Epithelial cell of proximal tubule (primary cell): ENCODE measurements at regions not wholly inside any gene's neighbourhood (a gene's known extent, or its start where the extent isn't known, plus 50 kb on each side); places are given as distances from the start of the nearest gene placed in this dataset.
A peak's percentile ranks its signal among the peaks of the same experiment; 100 is the strongest.

Source experiments
- DNase-seq: peaks from one replicate; pipeline ENCODE4 v3.0.0-alpha.2; 2011; ENCODE audit warnings: low read depth
- H3K4me3 ChIP-seq: 2 replicates; pipeline ENCODE4 v1.5.1; 2011; ENCODE audit warnings: low read depth, mild to moderate bottlenecking, low read length
- TF ChIP-seq, protein P1 (sequence below): conservative IDR thresholded peaks from 2 replicates; pipeline ENCODE4 v1.5.1; 2012; ENCODE audit warnings: low read depth, mild to moderate bottlenecking, low read length

DNA sequence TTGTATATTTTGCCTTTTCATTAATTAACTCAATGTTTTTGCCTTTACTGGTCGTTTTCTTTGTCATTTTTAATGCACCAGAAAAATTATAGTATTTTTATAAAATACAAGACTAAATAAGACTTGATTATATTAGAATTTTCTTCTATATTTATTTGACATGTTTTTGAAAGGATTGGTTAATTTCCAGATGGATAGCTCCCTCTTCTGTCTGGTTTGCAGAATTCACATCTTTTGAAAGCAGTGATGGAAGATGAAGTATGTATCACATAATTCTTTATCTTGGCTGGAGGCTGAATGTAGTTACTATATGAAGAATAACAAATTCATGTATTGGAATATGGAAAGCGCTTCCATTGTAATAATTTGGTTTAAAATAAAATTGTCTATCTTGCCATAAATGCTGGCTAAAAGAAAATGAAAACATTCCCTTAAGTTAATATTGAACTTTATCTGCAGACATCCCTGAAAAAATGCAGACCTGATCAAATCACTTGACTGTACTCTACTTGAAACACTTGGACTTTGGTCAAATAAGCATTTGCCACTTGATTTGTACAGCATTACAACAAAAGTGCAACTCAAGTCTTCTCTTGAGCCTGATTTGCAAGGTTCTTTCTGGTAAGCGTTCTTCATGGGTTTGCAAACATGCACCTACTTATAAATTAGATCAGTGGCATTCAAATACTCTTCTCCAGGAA is 86.3 kb upstream of the EFEMP1 start:
- DNase-seq = no peak
- TF ChIP-seq, protein P1, sequence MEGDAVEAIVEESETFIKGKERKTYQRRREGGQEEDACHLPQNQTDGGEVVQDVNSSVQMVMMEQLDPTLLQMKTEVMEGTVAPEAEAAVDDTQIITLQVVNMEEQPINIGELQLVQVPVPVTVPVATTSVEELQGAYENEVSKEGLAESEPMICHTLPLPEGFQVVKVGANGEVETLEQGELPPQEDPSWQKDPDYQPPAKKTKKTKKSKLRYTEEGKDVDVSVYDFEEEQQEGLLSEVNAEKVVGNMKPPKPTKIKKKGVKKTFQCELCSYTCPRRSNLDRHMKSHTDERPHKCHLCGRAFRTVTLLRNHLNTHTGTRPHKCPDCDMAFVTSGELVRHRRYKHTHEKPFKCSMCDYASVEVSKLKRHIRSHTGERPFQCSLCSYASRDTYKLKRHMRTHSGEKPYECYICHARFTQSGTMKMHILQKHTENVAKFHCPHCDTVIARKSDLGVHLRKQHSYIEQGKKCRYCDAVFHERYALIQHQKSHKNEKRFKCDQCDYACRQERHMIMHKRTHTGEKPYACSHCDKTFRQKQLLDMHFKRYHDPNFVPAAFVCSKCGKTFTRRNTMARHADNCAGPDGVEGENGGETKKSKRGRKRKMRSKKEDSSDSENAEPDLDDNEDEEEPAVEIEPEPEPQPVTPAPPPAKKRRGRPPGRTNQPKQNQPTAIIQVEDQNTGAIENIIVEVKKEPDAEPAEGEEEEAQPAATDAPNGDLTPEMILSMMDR = peak; percentile 72
- H3K4me3 ChIP-seq = no peak overlapping the region

DNA sequence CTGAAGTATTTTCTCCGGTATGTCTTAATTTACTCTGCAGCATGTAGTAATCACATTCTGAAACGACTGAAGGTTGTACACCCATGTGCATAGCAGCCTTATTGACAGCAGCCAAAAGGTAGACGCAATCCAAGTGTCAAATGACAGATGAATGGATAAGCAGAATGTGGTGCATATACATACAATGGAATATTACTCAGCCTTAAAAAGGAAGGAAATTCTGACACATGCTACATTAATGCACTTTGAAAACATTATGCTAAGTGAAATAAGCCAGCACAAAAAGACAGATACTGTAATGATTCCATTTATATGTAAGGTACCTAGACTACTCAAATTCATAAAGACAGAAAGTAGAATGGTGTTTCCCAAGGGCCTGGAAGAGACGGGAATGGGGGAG is 88.0 kb upstream of the EFEMP1 start:
- no peak overlapping the region for H3K4me3 ChIP-seq
- TF ChIP-seq, protein P1 = no peak
- no peak for DNase-seq

DNA sequence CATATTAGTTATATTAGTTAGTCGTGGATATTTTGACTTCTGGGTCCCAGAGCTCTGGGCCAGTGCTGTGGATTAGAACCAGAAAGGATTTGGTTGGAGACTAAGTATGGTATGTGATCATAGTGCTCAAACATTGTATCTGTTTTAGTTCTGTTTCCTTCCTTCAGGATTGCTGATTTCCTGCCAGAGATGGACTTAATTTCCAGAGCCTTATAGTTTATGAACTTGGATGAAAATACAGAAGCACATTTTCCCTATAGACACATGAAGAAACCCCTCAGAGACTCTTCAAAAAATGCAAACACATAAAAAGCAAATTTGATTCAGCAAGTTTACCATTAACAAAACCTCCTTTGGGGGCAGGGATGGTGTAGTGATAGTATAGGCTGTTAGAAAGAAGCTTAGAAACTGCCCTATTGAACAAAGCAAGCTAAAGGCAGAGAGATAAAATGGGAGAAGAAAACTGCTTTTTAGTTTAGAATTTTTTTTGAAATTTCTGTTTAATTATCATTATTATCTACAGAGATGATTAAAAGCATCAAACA is 88.7 kb upstream of the EFEMP1 start:
- TF ChIP-seq, protein P1 = no peak
- H3K4me3 ChIP-seq = no peak overlapping the region
- no peak for DNase-seq

DNA sequence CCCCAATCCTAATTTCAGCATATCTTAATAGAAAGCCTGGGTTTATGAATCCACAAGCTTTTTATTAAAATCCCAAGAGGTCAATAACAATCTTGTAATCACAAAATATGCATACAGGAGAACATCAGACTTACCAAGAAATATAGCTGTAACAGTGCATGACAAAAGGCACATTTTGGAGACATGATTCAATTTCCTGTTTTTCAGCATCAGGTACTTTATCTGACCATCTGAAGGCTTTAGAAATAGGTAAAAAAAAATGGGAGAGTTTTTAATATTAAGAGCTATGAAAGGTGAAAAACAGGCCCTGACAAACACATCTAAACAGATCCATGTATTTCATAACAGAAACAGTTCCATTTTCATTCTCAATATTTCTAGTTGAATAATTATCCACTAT is 89.9 kb upstream of the EFEMP1 start:
- H3K4me3 ChIP-seq = no peak overlapping the region

DNA sequence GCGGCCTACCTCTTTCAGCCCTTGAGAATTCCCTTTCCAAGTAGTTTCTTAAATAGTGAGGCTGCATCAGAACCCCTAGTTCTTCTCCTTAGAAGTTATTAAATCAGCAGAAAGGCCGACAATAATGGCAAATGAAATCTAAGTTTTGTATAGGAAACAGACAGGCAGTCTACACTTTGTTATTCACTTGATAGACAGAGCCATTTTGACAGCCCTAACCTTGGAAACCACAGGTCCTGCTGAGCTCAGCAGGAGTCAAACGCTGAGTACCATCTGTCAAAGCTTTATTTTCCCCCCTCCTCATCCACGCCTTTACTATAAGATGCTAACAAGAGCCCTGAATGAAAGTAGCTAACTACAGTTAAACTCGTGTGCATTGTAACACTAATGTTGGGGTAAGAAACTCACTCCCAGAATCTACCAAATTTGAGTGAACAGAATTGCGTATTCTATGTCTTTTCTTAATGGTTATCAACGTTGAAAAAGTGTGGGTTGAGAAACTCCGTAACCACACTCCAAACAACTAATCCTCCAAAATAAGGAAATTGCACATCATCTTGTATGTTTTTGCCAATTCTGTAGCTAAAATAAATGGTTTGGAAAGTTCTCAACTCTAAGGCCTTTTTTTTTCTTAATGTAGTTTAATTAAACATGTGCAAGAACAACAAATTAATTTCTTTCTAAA is 90.6 kb upstream of the EFEMP1 start:
- TF ChIP-seq, protein P1 = no peak
- no peak overlapping the region for H3K4me3 ChIP-seq
- no peak for DNase-seq

More for the DNA sequence above, 89.9 kb upstream of the EFEMP1 start:
- TF ChIP-seq, protein P1 = no peak
- no peak for DNase-seq

DNA sequence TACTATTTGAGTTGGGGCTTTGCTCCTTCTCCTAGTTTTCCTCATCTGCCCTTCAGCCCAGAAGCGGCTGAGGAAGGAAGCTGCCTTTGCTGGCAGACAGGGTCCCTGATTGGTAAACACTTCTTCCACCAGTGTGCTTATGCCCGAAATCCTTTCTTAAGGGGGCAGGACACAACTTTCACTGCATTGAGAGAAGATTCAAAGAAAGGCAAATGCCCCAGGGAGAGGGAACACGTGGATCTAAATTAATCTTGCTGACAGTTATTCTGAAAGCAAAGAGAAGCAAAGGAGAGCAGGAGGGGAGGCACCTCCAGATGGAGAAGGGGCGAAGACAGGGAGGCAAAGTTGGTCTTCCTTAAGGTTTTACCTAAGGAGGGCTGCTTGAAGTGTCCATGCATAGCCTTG is 92.1 kb upstream of the EFEMP1 start:
- no peak overlapping the region for H3K4me3 ChIP-seq
- DNase-seq = no peak
- TF ChIP-seq, protein P1 = no peak
